Testis (tissue), 2 donors: ENCODE measurements at regions not wholly inside any gene's neighbourhood (a gene's known extent, or its start where the extent isn't known, plus 50 kb on each side); places are given as distances from the start of the nearest gene placed in this dataset.
"Not testable (repeated sequence)": the region's sequence is repeated elsewhere in the genome, so short reads cannot be mapped to it uniquely, and the experiment has no call there.

ENCODE experiments used
- CTCF ChIP-seq, 3 experiments: fragments of 450-650 bp in 2 of 3; fragments of 200-600 bp in 1 of 3; sonication (generic) in 1 of 3; IDR thresholded peaks; one replicate each; pipeline ENCODE4 v1.5.1; 2016 to 2019; ENCODE audit warnings: antibody characterized with exemption in 3 of 3, mild to moderate bottlenecking in 2 of 3, moderate library complexity in 1 of 3
- POLR2A ChIP-seq: fragments of 450-650 bp; IDR thresholded peaks from one replicate; pipeline ENCODE4 v1.6.1; 2017; ENCODE audit warnings: antibody characterized with exemption, mild to moderate bottlenecking, moderate library complexity

GRCh38 chrX:125154288-125155257 is 165.1 kb upstream of the TEX13C start:
- not testable (repeated sequence) for TF ChIP-seq CTCF (IDR thresholded peaks at IDR 0.05); POLR2A
